Endothelial cell of umbilical vein (primary cell): ENCODE measurements at regions not wholly inside any gene's neighbourhood (a gene's known extent, or its start where the extent isn't known, plus 50 kb on each side); places are given as distances from the start of the nearest gene placed in this dataset.

Experiments
- BruUV-seq: library from RNA; stranded (reverse); fragments of 400-500 nt; replicated peaks from 2 replicates; lab custom pipeline; 2021; lab: Mats Ljungman, UMichigan
- CTCF ChIA-PET: fragments of 300-600, 350-600 bp; sonication (Branson Sonifier 250); formaldehyde crosslinking; loops from one replicate; lab custom pipeline; 2021; ENCODE audit warnings: antibody characterized with exemption, inconsistent platforms; lab: Charles Lee
- POLR2A ChIA-PET: fragments of 300-600, 350-600 bp; sonication (Branson Sonifier 250); formaldehyde crosslinking; loops from one replicate; lab custom pipeline; 2021; ENCODE audit warnings: antibody characterized with exemption, inconsistent platforms; lab: Charles Lee
- DNase-seq: peaks from one replicate; pipeline ENCODE4 v3.0.0-alpha.2; 2011; ENCODE audit warnings: low read depth, low spot score
- FAIRE-seq: peaks from 2 replicates; lab custom pipeline; 2011; peaks lifted over from hg19 to GRCh38; lab: Jason Lieb, UNC
- H2AFZ ChIP-seq: 2 replicates; pipeline ENCODE4 v1.6.0; 2012; ENCODE audit warnings: low read depth, low read length, control low read depth, inconsistent platforms
- H3K27ac ChIP-seq: 2 replicates; pipeline ENCODE4 v1.5.1; 2011; ENCODE audit warnings: low read depth, mild to moderate bottlenecking, control low read depth, low read length, moderate library complexity; ENCODE audit not compliant: insufficient read depth
- H3K27me3 ChIP-seq, 2 experiments: 2 replicates each; pipeline versions ENCODE4 v1.6.0 to v1.6.1; 2011; ENCODE audit warnings: low read length in 2 of 2, mixed read lengths in 1 of 2; ENCODE audit not compliant: control insufficient read depth in 2 of 2, insufficient read depth in 2 of 2
- H3K36me3 ChIP-seq, 2 experiments: 2 replicates in 1 of 2; 3 replicates in 1 of 2; pipeline ENCODE4 v1.5.1; 2011; ENCODE audit warnings: low read length in 2 of 2, mild to moderate bottlenecking in 1 of 2, moderate library complexity in 1 of 2; ENCODE audit not compliant: control insufficient read depth in 2 of 2, insufficient read depth in 2 of 2; ENCODE audit errors: extremely low read depth in 1 of 2
- H3K4me1 ChIP-seq: 3 replicates; pipeline ENCODE4 v1.5.1; 2011; ENCODE audit warnings: mild to moderate bottlenecking, low read length; ENCODE audit not compliant: control insufficient read depth, insufficient read depth; ENCODE audit errors: extremely low read depth
- H3K4me2 ChIP-seq: 2 replicates; pipeline ENCODE4 v1.6.1; 2011; ENCODE audit warnings: low read length, control low read depth, mixed read lengths; ENCODE audit not compliant: insufficient read depth
- H3K4me3 ChIP-seq, 3 experiments: fragments of 200-600 bp in 1 of 3; sonication (generic), shearing (Covaris generic) in 1 of 3; replicated peaks in 1 of 3; 2 replicates each; pipeline ENCODE4 v1.5.1; 2011 to 2016; ENCODE audit warnings: control low read depth in 3 of 3, low read length in 3 of 3, mild to moderate bottlenecking in 2 of 3, inconsistent platforms in 1 of 3, low read depth in 1 of 3, moderate library complexity in 1 of 3; ENCODE audit not compliant: insufficient read depth in 1 of 3
- H3K79me2 ChIP-seq: 2 replicates; pipeline ENCODE4 v1.6.0; 2012; ENCODE audit warnings: low read length, inconsistent platforms; ENCODE audit not compliant: control insufficient read depth, insufficient read depth
- H3K9ac ChIP-seq: replicated peaks from 2 replicates; pipeline ENCODE3; 2011; ENCODE audit warnings: low read length, control low read depth; ENCODE audit not compliant: insufficient read depth; ENCODE audit errors: extremely low read depth
- H3K9me1 ChIP-seq: replicated peaks from 3 replicates; pipeline ENCODE4 v1.6.0; 2011; ENCODE audit warnings: mild to moderate bottlenecking, low read length; ENCODE audit not compliant: control insufficient read depth, insufficient read depth; ENCODE audit errors: extremely low read depth
- H3K9me3 ChIP-seq: replicated peaks from 2 replicates; pipeline ENCODE4 v1.5.1; 2012; ENCODE audit warnings: low read length, inconsistent platforms; ENCODE audit not compliant: control insufficient read depth, insufficient read depth
- H4K20me1 ChIP-seq: replicated peaks from 2 replicates; pipeline ENCODE3; 2011; ENCODE audit warnings: mild to moderate bottlenecking, low read length; ENCODE audit not compliant: control insufficient read depth, insufficient read depth; ENCODE audit errors: extremely low read depth
- CTCF ChIP-seq, 2 donors: IDR thresholded peaks; 1 replicate in 1 of 2; 2 replicates in 1 of 2; pipeline ENCODE4 v1.5.1; 2011; ENCODE audit warnings: low read length in 2 of 2, mild to moderate bottlenecking in 2 of 2, moderate library complexity in 2 of 2, control low read depth in 1 of 2, inconsistent platforms in 1 of 2, low read depth in 1 of 2; ENCODE audit not compliant: insufficient read depth in 1 of 2; ENCODE audit errors: extremely low read depth in 1 of 2
- EZH2 ChIP-seq: IDR thresholded peaks from 2 replicates; pipeline ENCODE4 v1.6.1; 2012; ENCODE audit warnings: borderline replicate concordance, low read depth, mild to moderate bottlenecking, moderate library complexity, low read length, inconsistent platforms; ENCODE audit not compliant: severe bottlenecking
- FOS ChIP-seq: IDR thresholded peaks from 2 replicates; pipeline ENCODE4 v1.6.1; 2011; ENCODE audit warnings: mild to moderate bottlenecking, low read length, moderate library complexity, borderline replicate concordance; ENCODE audit not compliant: insufficient read depth
- GATA2 ChIP-seq: IDR thresholded peaks from 2 replicates; pipeline ENCODE4 v1.7.0; 2011; ENCODE audit warnings: low read depth, mild to moderate bottlenecking, moderate library complexity, mixed read lengths, low read length; ENCODE audit not compliant: insufficient read length, insufficient read depth
- JUN ChIP-seq: IDR thresholded peaks from 2 replicates; pipeline ENCODE4 v1.6.1; 2011; ENCODE audit warnings: borderline replicate concordance, low read depth; ENCODE audit not compliant: insufficient read length, insufficient read depth
- MAX ChIP-seq: IDR thresholded peaks from 2 replicates; pipeline ENCODE4 v1.6.1; 2011; ENCODE audit not compliant: insufficient read depth, insufficient read length
- MYC ChIP-seq: IDR thresholded peaks from one replicate; pipeline ENCODE4 v1.6.1; 2011; ENCODE audit warnings: mild to moderate bottlenecking, low read depth, low read length
- POLR2A ChIP-seq: IDR thresholded peaks from 2 replicates; pipeline ENCODE4 v1.6.1; 2012; ENCODE audit warnings: low read depth, mild to moderate bottlenecking, control low read depth, low read length
- POLR2AphosphoS5 ChIP-seq: IDR thresholded peaks from 2 replicates; pipeline ENCODE4 v1.6.1; 2012; ENCODE audit warnings: low read depth, mild to moderate bottlenecking, control low read depth, low read length, moderate library complexity; ENCODE audit not compliant: insufficient read depth
- dilution Hi-C: fragments of 300-500 bp; cut with MboI; formaldehyde crosslinking; loops from one replicate; pipeline ENCODE4 v1.15.0; 2019; ENCODE audit warnings: low sequenced_read_pairs; ENCODE audit not compliant: extremely low pct_ligation_motif_present
- intact Hi-C: fragments of 100-400 bp; cut with micrococcal nuclease; formaldehyde crosslinking; loops from one replicate; pipeline ENCODE4 v1.10.0; 2022

- Histone ChIP-seq H3K4me2 (no peak overlapping the region), H3K79me2 (no peaks in the 10 kb centered on the region), H3K9me1 (no peaks in the 10 kb centered on the region), H3K36me3 (no peaks in the 10 kb centered on the region), H3K9ac (no peak overlapping the region), H4K20me1 (no peaks in the 10 kb centered on the region), H3K4me3 (no peak overlapping the region), H3K9me3 (no peaks in the 10 kb centered on the region), H3K27ac (no peak overlapping the region), H3K4me1 (no peaks in the 10 kb centered on the region), H2AFZ (no peak overlapping the region), H3K27me3 (no peaks in the 10 kb centered on the region)
- intact Hi-C loops (no loop called here), dilution Hi-C loops (no loop called here)
- BruUV-seq, result no TSS peak
- no peak for DNase-seq
- POLR2A ChIA-PET, result no interaction called here
- FAIRE-seq, result no peak
- TF ChIP-seq MYC, result no peak
- TF ChIP-seq POLR2AphosphoS5, result no peak
- TF ChIP-seq FOS, result no peak
- no peak for TF ChIP-seq GATA2
- CTCF ChIA-PET, result no interaction called here
Observed at GRCh38 chr6:117143647-117144046, 121.7 kb upstream of the VGLL2 start.

GRCh38 chr6:117145940-117146339 is 119.4 kb upstream of the VGLL2 start:
- Histone ChIP-seq H3K27ac (no peak overlapping the region), H3K9ac (no peak overlapping the region), H3K79me2 (no peaks in the 10 kb centered on the region), H3K4me3 (no peak overlapping the region), H3K36me3 (no peaks in the 10 kb centered on the region), H3K4me2 (no peak overlapping the region), H4K20me1 (no peaks in the 10 kb centered on the region), H3K4me1 (no peaks in the 10 kb centered on the region), H3K27me3 (no peaks in the 10 kb centered on the region), H3K9me3 (no peaks in the 10 kb centered on the region), H3K9me1 (no peaks in the 10 kb centered on the region), H2AFZ (no peak overlapping the region)
- dilution Hi-C loops, result no loop called here
- POLR2A ChIA-PET, result no interaction called here
- no peak for DNase-seq
- BruUV-seq, result no TSS peak
- no peak for TF ChIP-seq MYC
- no peak for TF ChIP-seq POLR2A
- no peak for TF ChIP-seq MAX
- TF ChIP-seq POLR2AphosphoS5, result no peak
- no peak for TF ChIP-seq JUN
- no peak for TF ChIP-seq CTCF (IDR thresholded peaks at IDR 0.05; ENCODE audit: extremely low read depth in 1 of 2, insufficient read depth in 1 of 2, low read depth in 1 of 2, low read length in 2 of 2)
- no peak for TF ChIP-seq FOS
- TF ChIP-seq EZH2, result no peak
- TF ChIP-seq GATA2, result no peak
- intact Hi-C loops, result no loop called here
- FAIRE-seq, result no peak
- CTCF ChIA-PET, result no interaction called here
